HepG2 (cell line): ENCODE measurements at regions not wholly inside any gene's neighbourhood (a gene's known extent, or its start where the extent isn't known, plus 50 kb on each side); places are given as distances from the start of the nearest gene placed in this dataset.

Experiments
- ATAC-seq: fragments of 200-7000 bp; cut with Tn5 transposase; 3 replicates; pipeline ENCODE4 v1.9.1; 2020; ENCODE audit warnings: mild to moderate bottlenecking, moderate library complexity
- BruUV-seq: library from RNA; stranded (reverse); fragments of 400-500 nt; replicated peaks from 2 replicates; lab custom pipeline; 2021; lab: Mats Ljungman, UMichigan
- CTCF ChIA-PET: fragments of 300-600 bp; formaldehyde crosslinking; extraction: SDS; loops from one replicate; lab custom pipeline; 2021; ENCODE audit warnings: low total read pairs, inconsistent platforms, low intra/inter-chr PET ratio; lab: Yijun Ruan, JAX
- POLR2A ChIA-PET: fragments of 350-600 bp; sonication (Branson Sonifier 250); formaldehyde crosslinking; loops from one replicate; lab custom pipeline; 2020; ENCODE audit warnings: antibody characterized with exemption, inconsistent platforms; lab: Yijun Ruan, JAX
- DNase-seq: peaks from one replicate; pipeline ENCODE4 v3.0.0-alpha.2; 2015; ENCODE audit warnings: low spot score
- FAIRE-seq: peaks from 3 replicates; lab custom pipeline; 2011; peaks lifted over from hg19 to GRCh38; lab: Jason Lieb, UNC
- H2AFZ ChIP-seq: one replicate; pipeline ENCODE4 v1.6.1; 2011; ENCODE audit warnings: low read length, inconsistent platforms
- H3K27ac ChIP-seq: fragments of 300-600 bp; 3 replicates; pipeline ENCODE4 v1.8.0; 2011; ENCODE audit warnings: mixed run types, mild to moderate bottlenecking, mixed read lengths, low read length, inconsistent platforms; ENCODE audit not compliant: insufficient read depth; ENCODE audit errors: extremely low read length
- H3K27me3 ChIP-seq, 2 experiments: fragments of 200-600 bp in 1 of 2; 2 replicates in 1 of 2; 3 replicates in 1 of 2; pipeline versions ENCODE4 v1.6.0 to v1.8.0; 2011; ENCODE audit warnings: low read length in 2 of 2, mild to moderate bottlenecking in 2 of 2, moderate library complexity in 2 of 2, inconsistent platforms in 1 of 2; ENCODE audit not compliant: insufficient read depth in 2 of 2, control insufficient read depth in 1 of 2
- H3K36me3 ChIP-seq, 2 experiments: fragments of 200-600 bp in 1 of 2; replicated peaks in 1 of 2; 2 replicates in 1 of 2; 3 replicates in 1 of 2; pipeline versions ENCODE4 v1.5.1 to v1.8.0; 2011; ENCODE audit warnings: low read length in 2 of 2, inconsistent platforms in 1 of 2; ENCODE audit not compliant: insufficient read depth in 2 of 2, control insufficient read depth in 1 of 2
- H3K4me1 ChIP-seq: 2 replicates; pipeline ENCODE4 v1.5.1; 2012; ENCODE audit warnings: low read length, inconsistent platforms; ENCODE audit not compliant: insufficient read depth
- H3K4me2 ChIP-seq: 2 replicates; pipeline ENCODE4 v1.6.0; 2011; ENCODE audit warnings: low read depth, low read length, inconsistent platforms
- H3K4me3 ChIP-seq, 3 experiments: fragments of 200-600 bp in 1 of 3; sonication (generic), shearing (Covaris generic) in 1 of 3; replicated peaks in 1 of 3; 2 replicates each; pipeline ENCODE4 v1.5.1; 2011 to 2016; ENCODE audit warnings: low read length in 3 of 3, inconsistent platforms in 2 of 3, low read depth in 2 of 3, mild to moderate bottlenecking in 2 of 3, control low read depth in 1 of 3, mixed read lengths in 1 of 3; ENCODE audit not compliant: insufficient read depth in 1 of 3
- H3K79me2 ChIP-seq: one replicate; pipeline ENCODE4 v1.6.1; 2011; ENCODE audit warnings: low read length, inconsistent platforms; ENCODE audit not compliant: insufficient read depth
- H3K9ac ChIP-seq: 2 replicates; pipeline ENCODE4 v1.6.0; 2011; ENCODE audit warnings: mild to moderate bottlenecking, low read depth, low read length, inconsistent platforms; ENCODE audit not compliant: insufficient read depth
- H3K9me3 ChIP-seq: 2 replicates; pipeline ENCODE4 v1.5.1; 2012; ENCODE audit warnings: mild to moderate bottlenecking, low read length
- H4K20me1 ChIP-seq: 2 replicates; pipeline ENCODE4 v1.6.0; 2011; ENCODE audit warnings: inconsistent platforms, mild to moderate bottlenecking, low read length, moderate library complexity; ENCODE audit not compliant: insufficient read depth
- ARID4A ChIP-seq: sonication (generic); formaldehyde crosslinking; IDR thresholded peaks from 2 replicates; pipeline ENCODE4 v1.5.0; 2020; ENCODE audit warnings: mild to moderate bottlenecking, missing genetic modification reagents, borderline replicate concordance
- ATM ChIP-seq: fragments of 450-650 bp; IDR thresholded peaks from 2 replicates; pipeline ENCODE4 v1.7.1; 2017; ENCODE audit warnings: mild to moderate bottlenecking, borderline replicate concordance
- NRL ChIP-seq: sonication (generic); formaldehyde crosslinking; IDR thresholded peaks from 2 replicates; pipeline ENCODE4 v1.5.0; 2020; ENCODE audit warnings: missing genetic modification reagents, mild to moderate bottlenecking, moderate library complexity, borderline replicate concordance
- PLRG1 ChIP-seq: fragments of 450-650 bp; conservative IDR thresholded peaks from 2 replicates; pipeline ENCODE4 v1.6.1; 2016
- POGZ ChIP-seq: sonication (generic); formaldehyde crosslinking; IDR thresholded peaks from 2 replicates; pipeline ENCODE4 v1.4.0; 2020; ENCODE audit warnings: mild to moderate bottlenecking, missing genetic modification reagents
- PRDM10 ChIP-seq: sonication (generic); formaldehyde crosslinking; IDR thresholded peaks from 2 replicates; pipeline ENCODE4 v1.4.0; 2020; ENCODE audit warnings: low read depth, missing genetic modification reagents
- SOX6 ChIP-seq, 2 experiments: fragments of 450-650 bp in 1 of 2; sonication (generic) in 1 of 2; formaldehyde crosslinking in 1 of 2; IDR thresholded peaks; 2 replicates each; pipeline versions ENCODE4 v1.4.0 to v1.6.1; 2017 to 2020; ENCODE audit warnings: antibody characterized with exemption in 1 of 2, mild to moderate bottlenecking in 1 of 2, missing genetic modification reagents in 1 of 2
- ZNF431 ChIP-seq: sonication (generic); formaldehyde crosslinking; IDR thresholded peaks from 2 replicates; pipeline ENCODE4 v1.9.0; 2022; ENCODE audit warnings: missing genetic modification reagents, low read depth, mild to moderate bottlenecking, borderline replicate concordance
- ZNF501 ChIP-seq: sonication (generic); formaldehyde crosslinking; IDR thresholded peaks from 2 replicates; pipeline ENCODE4 v1.5.1; 2020; ENCODE audit warnings: mild to moderate bottlenecking, moderate library complexity, missing genetic modification reagents
- ZNF747 ChIP-seq: sonication (generic); formaldehyde crosslinking; IDR thresholded peaks from 2 replicates; pipeline ENCODE4 v1.8.1; 2023; ENCODE audit warnings: missing genetic modification reagents, mild to moderate bottlenecking, borderline replicate concordance
- ZNF780A ChIP-seq: sonication (generic); formaldehyde crosslinking; IDR thresholded peaks from 2 replicates; pipeline ENCODE4 v1.8.0; 2022; ENCODE audit warnings: mild to moderate bottlenecking, missing genetic modification reagents, moderate library complexity
- WGBS: methylation state at CpG from one replicate; pipeline ENCODE4 v1.1.6; 2017; ENCODE audit warnings: low lambda C conversion rate; 5-methylcytosine and 5-hydroxymethylcytosine counted together
- in situ Hi-C: cut with HindIII; loops from 2 replicates; pipeline ENCODE4 v1.10.0; 2017; ENCODE audit warnings: low pct_unique_long_range_greater_than_20kb; ENCODE audit not compliant: extremely low pct_ligation_motif_present
- intact Hi-C: fragments of 100-400 bp; cut with micrococcal nuclease; formaldehyde crosslinking; loops from one replicate; pipeline ENCODE4 v1.10.0; 2022; ENCODE audit not compliant: unreplicated experiment
- TF ChIP-seq, protein P1 (sequence below): fragments of 450-650 bp; IDR thresholded peaks from 2 replicates; pipeline ENCODE4 v1.6.1; 2017; ENCODE audit warnings: mild to moderate bottlenecking

DNA sequence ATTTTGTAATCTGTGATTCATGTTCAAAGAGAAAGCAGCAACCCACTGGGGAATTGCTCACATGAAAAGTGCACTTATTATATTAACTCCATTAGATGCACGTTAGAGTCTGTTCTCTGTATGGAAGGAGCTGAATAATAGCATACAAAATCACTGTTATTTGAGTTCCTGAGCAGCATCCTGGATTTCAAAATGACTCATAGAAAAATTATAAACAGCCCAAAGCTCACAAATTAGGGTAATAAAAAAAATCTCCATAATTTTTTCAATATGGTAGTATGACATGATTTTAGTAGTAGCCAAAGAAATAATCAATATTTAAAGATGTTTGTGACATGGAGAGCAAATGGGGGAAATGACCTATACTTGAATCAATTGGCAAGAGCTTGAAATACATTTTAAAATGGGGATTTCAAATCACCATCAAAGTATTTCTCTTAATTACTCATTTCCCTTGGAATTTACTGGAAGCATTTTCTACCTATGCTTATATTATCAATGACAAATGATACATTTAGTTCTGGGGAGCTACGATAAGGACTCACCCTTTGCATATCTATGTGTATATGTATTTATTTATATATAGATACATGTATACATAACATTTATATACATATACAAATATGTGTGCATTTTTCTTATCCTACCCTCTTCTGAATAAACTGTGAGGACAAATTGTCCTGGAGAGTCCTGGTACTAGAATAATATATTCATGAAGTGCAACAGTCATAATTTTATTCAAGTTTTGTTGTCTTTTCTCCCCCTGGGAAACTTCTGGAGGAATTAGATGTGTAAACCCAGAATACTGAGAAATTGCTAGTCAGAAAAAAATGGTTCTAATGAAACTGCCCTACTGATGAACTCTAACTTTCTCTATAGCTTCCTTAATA lies 116.3 kb downstream of the RPL22L1 start:
- Histone ChIP-seq H3K9ac (no peak overlapping the region), H3K4me2 (no peak overlapping the region), H3K27me3 (no peaks in the 10 kb centered on the region), H3K79me2 (no peaks in the 10 kb centered on the region), H3K27ac (no peak overlapping the region), H3K4me3 (no peak overlapping the region), H3K4me1 (no peaks in the 10 kb centered on the region), H3K9me3 (no peaks in the 10 kb centered on the region), H4K20me1 (no peaks in the 10 kb centered on the region), H2AFZ (no peak overlapping the region), H3K36me3 (no peaks in the 10 kb centered on the region)
- ChIA-PET CTCF (no interaction called here), POLR2A (no interaction called here)
- 1% methylated on average over 2 of the region's 2 CpGs for WGBS
- intact Hi-C loops (no loop called here), in situ Hi-C loops (no loop called here)
- no TSS peak for BruUV-seq
- no peak for ATAC-seq
- no peak for DNase-seq
- FAIRE-seq = no peak
- no peak for TF ChIP-seq ZNF780A (CRISPR knock-in tag)
- no peak for TF ChIP-seq PLRG1
- TF ChIP-seq ATM = no peak
- no peak for TF ChIP-seq ARID4A
- TF ChIP-seq PRDM10 = no peak
- no peak for TF ChIP-seq ZNF747 (CRISPR knock-in tag)
- no peak for TF ChIP-seq ZNF431
- TF ChIP-seq, protein P1, sequence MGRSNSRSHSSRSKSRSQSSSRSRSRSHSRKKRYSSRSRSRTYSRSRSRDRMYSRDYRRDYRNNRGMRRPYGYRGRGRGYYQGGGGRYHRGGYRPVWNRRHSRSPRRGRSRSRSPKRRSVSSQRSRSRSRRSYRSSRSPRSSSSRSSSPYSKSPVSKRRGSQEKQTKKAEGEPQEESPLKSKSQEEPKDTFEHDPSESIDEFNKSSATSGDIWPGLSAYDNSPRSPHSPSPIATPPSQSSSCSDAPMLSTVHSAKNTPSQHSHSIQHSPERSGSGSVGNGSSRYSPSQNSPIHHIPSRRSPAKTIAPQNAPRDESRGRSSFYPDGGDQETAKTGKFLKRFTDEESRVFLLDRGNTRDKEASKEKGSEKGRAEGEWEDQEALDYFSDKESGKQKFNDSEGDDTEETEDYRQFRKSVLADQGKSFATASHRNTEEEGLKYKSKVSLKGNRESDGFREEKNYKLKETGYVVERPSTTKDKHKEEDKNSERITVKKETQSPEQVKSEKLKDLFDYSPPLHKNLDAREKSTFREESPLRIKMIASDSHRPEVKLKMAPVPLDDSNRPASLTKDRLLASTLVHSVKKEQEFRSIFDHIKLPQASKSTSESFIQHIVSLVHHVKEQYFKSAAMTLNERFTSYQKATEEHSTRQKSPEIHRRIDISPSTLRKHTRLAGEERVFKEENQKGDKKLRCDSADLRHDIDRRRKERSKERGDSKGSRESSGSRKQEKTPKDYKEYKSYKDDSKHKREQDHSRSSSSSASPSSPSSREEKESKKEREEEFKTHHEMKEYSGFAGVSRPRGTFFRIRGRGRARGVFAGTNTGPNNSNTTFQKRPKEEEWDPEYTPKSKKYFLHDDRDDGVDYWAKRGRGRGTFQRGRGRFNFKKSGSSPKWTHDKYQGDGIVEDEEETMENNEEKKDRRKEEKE = no peak
- no peak for TF ChIP-seq NRL (CRISPR knock-in tag)
- TF ChIP-seq ZNF501 (CRISPR knock-in tag) = no peak
- no peak for TF ChIP-seq POGZ (CRISPR knock-in tag)
- no peak for TF ChIP-seq SOX6 (IDR thresholded peaks at IDR 0.05)
- no peak for TF ChIP-seq SOX6 (CRISPR knock-in tag; IDR thresholded peaks at IDR 0.05)
